NCI-H82 (cell line): ENCODE measurements at regions not wholly inside any gene's neighbourhood (a gene's known extent, or its start where the extent isn't known, plus 50 kb on each side); places are given as distances from the start of the nearest gene placed in this dataset.
A peak's percentile ranks its signal among the peaks of the same experiment; 100 is the strongest.
"Not testable (repeated sequence)": the region's sequence is repeated elsewhere in the genome, so short reads cannot be mapped to it uniquely, and the experiment has no call there.

Experiments used
- DNase-seq: peaks from one replicate; lab custom pipeline; 2025; lab: John Stamatoyannopoulos, UW

GRCh38 chr5:1652873-1653697 is 129.3 kb upstream of the LPCAT1 start:
- no peak for DNase-seq

DNA sequence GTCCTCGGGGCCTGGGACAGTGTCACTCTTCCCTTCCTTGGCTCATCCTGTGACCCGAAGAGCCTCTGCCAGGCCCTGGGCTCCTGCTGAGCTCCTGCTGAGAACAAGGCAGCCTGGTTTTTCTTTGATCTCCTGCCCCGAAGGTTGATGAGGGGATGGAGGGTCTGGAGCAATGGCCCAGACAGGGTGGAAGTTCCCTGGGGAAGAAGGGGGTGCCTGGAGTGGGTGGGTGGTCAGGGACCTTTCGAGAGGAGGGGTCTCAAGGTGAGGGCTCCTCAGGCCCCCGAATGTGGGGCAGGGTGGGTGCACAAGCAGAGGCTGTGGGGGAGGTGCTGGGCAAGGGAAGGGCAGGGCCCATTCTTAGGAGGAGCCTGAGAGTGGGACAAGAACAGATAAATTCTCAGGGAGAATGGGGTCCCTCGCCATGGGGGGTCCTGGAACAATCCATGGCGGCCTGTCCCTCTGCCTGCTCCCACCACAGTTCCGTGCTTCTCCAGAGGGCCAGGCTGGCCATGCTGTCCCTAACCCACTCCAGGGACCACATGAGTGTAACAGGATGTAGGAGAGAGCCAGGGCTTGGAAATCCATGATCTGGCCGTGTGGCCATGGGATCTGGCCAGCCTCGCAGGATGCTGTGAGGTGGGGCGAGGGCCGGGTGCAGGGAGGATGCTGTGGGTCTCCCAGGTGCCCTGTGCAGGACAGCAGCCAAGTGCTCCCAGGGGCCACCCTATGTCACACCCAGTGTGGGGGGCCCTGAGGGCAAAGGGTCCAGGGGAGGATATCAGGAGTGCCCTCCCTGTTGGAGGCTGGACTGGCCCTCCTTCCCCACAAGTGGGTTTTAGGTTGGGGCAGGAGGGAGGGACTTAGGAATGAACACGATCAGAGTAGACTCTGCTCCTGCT is 128.5 kb upstream of the LPCAT1 start:
- DNase-seq, result no peak

DNA sequence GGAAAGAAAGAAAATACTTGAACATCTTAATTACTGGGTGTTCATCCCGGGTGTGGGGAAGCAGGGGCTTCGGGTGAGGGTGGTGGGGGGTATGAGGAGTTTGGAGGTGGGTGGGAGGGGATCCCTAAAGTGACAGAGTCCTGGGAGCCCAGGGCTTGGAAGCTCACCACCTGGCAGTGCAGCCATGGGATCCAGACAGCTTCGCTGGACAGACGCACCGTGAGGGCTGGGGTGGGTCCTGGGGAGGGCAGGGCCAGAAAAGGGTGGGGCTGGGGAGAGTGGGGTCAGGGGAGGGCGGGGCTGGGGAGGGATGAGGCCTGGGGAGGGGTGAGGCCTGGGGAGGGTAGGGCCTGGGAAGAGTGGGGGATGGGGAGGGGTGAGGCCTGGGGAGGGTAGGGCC is 127.5 kb upstream of the LPCAT1 start:
- DNase-seq, result no peak

DNA sequence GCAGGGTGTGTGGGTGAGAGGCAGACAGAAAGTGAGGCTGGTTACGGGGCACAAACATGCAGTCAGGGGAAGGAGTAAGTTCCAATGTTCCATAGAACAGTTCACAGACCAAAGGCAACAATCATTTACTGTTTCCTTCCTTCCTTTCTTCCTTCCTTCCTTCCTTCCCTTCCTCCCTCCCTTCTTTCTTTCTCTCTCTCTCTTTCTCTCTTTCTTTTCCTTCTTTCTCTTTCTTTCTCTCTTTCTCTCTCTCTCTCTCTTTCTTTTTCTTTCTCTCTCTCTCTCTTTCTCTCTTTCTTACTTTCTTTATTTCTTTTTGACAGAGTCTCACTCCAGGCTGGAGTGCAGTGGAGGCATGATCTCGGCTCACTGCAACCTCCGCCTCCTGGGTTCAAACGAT is 125.8 kb upstream of the LPCAT1 start:
- no peak for DNase-seq

DNA sequence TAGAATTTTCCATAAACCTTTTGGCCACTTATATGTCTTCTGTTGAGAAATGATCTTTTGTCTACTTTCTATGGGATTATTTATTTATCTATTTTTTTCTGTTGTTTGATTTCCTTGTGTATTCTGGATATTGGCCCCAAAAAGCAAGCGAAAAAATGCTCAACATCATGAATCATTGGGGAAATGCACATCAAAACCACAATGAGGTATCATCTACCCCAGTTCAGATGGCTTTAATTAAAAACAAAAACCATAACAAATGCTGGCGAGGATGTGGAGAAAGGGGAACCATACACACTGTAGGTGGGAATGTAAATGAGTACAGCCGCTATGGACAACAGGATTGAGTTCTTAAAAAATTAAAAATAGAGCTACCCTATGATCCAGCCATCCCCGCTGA is 125.0 kb upstream of the LPCAT1 start:
- no peak for DNase-seq

GRCh38 chr5:1647580-1647979 is 123.8 kb upstream of the LPCAT1 start:
- DNase-seq, result no peak

DNA sequence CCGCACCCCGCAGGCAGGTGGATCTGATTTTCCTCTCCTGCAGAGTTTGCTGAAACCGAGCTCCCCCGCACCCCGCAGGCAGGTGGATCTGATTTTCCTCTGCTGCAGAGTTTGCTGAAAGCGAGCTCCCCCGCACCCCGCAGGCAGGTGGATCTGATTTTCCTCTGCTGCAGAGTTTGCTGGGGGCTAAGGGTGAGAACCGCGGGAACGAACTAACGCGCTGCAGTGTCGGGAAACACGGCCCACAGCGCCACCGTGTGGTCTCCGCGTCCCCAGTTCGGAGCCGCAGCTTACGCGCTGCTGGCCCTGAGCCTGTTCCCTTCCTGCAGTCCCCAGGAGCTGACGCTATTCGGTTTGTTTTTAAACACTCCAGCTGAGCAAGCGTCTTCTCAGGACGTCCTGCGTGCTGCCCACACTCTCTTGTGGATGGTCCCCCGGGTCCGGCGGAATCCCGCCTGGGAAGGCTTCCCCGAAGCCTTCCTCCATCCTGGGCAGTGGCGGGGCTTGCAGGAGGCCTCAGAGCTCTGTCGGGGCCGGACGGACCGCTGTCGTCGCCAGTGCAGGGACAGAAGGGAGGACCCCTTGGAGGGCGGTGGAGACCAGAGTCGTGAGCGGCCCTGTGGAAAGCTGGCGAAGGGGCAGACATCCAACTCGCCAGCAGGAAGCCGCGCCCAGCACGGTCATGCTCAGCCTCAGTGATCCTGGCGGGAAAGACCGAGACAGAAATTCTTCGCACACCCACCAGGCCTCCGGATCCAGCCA is 121.2 kb upstream of the LPCAT1 start:
- DNase-seq, result peak; percentile 85

GRCh38 chr5:1644393-1644809 is 120.6 kb upstream of the LPCAT1 start:
- not testable (repeated sequence) for DNase-seq

GRCh38 chr5:1643651-1644392 is 120.1 kb upstream of the LPCAT1 start:
- DNase-seq, result no peak

DNA sequence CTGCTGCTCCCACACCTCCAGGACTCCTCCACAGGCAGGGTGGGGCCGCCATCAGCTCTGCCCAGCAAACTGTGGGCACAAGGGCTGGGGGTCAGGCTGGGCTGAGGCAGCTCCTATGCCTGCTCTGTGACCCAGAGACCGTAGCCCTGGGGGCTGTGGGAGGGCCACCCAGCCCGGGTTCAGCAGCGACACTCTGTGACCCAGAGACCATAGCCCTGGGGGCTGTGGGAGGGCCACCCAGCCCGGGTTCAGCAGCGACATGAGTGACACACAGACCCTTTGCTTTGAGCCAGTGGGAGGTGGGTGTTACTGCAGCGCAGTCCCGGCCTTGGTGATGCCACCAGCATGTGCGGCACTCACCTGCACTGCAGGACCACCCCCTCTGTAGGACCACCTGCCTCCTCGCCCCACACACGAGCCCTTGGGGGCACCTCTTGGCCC is 118.9 kb upstream of the LPCAT1 start:
- no peak for DNase-seq

- no peak for DNase-seq
Measured at GRCh38 chr5:1642221-1642620, 118.5 kb upstream of the LPCAT1 start.

- peak; percentile 86 for DNase-seq
Measured at GRCh38 chr5:1641560-1642166, 117.9 kb upstream of the LPCAT1 start.

- DNase-seq, result no peak
Measured at GRCh38 chr5:1641041-1641440, 117.3 kb upstream of the LPCAT1 start.

DNA sequence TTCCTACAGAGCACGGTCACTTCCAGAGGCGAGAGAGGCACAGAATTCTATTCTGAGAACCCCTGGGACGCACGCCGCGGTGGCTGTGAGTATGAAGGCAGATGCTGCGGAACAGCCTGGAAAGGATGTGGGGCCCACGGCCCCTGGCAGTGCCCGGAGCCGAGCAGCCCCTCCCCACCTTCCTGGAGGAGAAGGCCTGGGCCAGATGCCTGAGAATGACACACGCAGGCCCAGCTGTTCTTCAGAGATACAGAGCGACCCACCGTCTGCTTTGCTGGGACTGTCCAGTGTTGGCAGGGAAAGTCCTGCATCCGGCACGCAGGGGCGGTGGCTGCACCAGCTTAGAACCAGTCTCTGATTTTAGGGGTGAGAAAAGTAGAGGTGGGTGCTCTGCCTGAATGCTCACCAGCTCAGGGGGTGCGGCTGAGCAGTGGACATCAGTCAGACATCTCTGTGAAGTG is 116.7 kb upstream of the LPCAT1 start:
- DNase-seq, result no peak

DNA sequence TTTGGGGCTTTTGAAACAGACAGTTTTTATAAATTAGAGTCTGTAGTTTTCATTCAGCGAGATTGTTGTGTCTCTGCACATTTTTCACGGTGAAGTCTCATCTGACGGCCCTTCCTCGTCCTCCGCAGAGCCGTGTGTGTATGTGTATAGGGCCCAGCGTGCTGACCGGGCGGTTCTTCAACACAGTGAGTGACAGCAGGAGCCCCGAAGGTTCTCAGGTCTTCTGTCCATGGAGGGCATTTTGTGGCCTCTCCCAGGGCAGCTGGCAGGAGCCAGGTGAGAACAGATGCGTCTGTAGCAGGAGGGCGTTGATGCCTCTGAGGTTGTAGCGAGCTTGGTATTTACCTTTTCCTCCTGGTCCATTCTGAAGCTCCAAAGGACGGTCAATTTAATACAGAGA is 116.0 kb upstream of the LPCAT1 start:
- DNase-seq, result no peak

GRCh38 chr5:1638658-1639400 is 115.1 kb upstream of the LPCAT1 start:
- DNase-seq, result no peak

DNA sequence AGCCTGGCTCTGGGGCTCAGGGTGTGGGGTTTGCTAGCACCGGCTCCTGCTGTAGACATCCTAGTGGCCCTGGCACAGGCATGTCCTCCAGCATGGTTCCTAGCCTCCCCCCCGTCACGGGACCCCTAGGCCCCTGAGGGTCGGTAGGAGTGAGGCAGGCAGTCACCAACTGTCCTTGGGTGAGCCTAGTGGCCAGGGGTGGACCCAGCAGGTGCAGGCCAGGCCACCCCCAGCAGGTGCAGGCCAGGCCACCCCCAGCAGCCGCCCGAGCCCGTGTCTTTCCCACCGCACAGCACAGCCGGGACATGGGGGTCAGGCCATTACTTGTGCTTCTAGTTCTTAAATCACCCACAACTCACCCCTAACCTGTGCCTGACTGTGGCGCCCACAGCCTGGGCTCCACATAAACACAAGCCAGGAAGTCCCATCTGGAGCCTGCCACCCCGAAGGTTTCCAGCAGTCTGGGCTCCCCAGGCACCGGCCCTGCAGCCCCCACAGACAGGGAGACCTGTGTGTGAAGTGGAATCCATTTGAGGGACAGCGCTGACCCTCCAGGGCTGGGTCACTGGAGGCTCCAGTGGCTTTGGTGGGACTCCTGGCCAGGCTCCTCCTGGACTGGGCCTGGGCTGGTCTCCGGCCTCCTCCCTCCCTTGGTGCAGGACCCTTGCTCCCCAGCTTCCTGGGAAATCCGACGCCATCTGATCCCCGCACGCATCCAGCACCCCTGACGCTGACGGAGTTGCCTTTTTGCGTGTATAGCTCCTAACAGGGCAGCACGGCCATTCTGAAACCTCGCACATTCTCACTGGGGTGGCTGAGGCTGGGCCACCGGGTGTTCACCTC is 114.1 kb upstream of the LPCAT1 start:
- DNase-seq, result no peak

DNA sequence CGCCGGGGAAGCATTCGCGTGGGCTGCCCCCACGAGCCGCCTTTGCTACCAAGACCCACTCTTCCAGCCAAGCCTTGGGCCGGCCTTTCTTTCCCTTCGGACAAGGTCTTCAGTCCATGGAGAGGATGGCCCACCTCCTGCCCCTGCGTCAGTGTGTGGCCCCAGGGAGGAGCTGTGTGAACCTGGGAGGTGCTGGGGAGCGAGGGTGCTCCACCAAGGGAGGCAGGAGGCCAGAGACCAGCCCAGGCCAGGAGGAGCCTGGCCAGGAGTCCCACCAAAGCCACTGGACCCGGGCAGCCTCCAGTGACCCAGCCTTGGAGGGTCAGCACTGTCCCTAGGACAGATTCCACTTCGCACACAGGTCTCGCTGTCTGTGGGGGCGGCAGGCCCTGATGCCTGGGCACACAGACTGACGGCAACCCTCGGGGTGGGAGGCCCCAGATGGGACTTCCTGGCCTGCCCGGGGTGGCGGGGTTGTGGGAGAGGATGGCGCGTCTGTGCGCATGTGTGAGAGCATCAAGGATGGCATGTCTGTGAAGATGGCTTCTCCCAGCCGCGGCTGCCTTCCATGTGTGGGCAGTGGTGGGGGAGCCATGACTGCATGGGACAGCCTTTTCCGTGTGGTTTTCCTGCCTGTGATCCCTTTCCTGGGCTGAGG is 113.3 kb upstream of the LPCAT1 start:
- DNase-seq, result no peak
